ENCODE measurements at regions not wholly inside any gene's neighbourhood (a gene's known extent, or its start where the extent isn't known, plus 50 kb on each side); places are given as distances from the start of the nearest gene placed in this dataset.
"Not testable (repeated sequence)": the region's sequence is repeated elsewhere in the genome, so short reads cannot be mapped to it uniquely, and the experiment has no call there.

DNA sequence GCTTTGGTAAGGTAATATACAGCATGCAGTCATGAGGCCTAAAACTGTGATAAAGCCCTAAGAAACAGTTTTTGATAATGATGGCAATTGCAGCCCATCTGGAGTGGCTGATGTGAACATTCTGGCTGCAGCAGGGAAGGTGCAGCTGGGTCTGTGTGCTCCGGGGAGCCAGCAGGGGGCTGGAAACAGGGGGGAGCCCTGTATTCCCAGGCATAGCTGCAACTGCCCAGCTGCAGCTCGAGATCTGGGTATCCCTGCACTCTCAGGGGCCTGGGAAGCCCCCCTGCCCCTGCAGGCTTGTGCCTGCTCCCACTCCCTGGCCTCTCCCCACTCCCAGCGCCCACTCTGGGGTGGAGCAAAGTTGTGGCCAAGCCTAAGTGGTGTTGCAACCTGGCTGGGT is 95.6 kb downstream of the RRAGB start:
- DNase-seq (ENCODE audit: low read depth in 2 of 2): no peak

DNA sequence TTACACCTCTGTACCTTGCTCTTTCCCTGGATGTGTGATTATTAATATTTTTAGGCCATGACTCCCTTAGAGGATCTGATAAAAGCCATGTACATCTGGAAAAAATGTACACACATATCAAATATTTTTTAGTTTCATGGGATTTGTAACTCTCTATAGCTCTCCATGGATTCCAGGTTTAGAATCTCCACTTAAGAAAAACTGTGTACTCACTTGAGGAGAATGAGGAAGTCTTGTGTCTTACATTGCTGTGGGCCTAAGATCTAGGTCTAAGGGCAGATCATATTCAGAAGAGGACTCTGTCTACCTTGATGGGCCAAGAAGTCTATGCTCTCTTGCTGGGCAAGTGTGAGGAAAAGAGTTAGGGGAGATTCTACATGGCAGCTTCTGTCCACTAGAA is 98.0 kb downstream of the RRAGB start:
- DNase-seq (ENCODE audit: low read depth in 2 of 2): no peak

DNA sequence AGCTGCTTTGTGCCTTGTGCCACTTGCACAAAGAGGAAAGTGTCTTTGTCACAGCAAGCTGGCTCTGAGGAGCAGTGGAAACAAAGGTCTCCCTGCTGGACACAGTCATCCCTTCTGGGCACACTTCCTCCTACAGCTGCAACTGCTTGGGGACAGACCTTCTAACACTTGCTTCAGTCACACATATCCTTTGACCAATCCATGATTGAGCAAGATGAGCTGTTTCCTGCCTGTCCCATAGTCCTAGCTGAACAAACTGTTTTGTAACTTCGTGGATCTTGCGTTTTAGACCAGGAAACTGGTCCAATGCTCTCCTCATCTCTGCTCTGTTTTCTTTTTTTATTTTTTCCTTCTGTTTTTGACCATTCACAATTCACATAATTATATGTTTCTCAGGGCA is 98.5 kb downstream of the RRAGB start:
- DNase-seq (ENCODE audit: low read depth in 2 of 2): no peak

DNA sequence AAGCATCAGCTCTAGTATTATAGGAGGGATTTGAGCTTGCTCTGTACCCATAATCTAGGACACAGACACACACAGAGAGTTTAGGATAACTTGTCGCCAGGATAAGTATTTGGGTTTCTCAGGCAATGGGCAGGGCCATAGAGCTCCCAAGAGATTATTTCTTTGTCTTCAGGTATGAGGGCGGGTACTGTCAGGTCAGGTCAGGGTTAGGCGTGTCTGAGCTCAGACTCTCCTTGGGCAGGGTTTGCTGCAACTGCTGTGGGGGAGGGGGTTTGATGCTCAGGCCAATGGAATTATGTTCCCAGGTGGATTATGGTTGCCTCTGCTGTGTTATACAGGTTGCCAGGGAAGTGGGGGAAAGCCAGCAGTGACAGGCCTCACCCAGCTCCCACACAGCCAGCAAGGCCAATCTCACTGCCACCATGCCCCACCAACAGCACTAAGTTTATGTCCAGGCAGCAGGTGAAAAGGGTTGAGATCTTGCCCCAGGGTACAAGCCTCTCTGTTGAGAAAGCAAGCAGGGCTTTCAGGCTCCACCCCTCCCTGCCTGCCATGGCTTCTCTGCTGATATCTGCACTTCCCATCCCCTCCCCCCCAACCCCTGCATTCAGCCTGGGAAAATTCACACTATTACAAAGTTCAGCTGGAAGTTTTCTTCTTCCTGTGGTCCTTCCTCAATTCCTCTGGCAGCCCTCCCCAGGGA is 101.3 kb downstream of the RRAGB start:
- no peak for DNase-seq (ENCODE audit: low read depth in 2 of 2)

DNA sequence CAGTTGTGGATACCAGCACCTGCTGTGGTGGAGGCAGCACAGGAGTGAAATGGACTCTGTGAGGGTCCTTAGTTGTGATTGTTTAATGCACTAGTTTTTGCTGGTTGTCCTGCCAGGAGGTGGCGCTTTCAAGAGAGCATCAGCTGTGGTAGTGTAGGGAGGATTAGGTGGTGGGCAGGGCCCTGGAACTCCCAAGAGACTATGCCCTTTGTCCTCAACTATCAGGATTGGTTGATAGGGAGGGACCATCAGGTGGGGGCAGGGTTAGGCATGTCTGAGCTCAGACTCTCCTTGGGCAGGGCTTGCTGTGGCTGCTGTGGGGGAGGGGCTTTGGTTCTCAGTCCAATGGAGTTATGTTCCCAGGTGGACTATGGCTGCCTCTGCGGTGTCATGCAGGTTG is 121.9 kb downstream of the RRAGB start:
- no peak for DNase-seq (ENCODE audit: low read depth in 2 of 2)

DNA sequence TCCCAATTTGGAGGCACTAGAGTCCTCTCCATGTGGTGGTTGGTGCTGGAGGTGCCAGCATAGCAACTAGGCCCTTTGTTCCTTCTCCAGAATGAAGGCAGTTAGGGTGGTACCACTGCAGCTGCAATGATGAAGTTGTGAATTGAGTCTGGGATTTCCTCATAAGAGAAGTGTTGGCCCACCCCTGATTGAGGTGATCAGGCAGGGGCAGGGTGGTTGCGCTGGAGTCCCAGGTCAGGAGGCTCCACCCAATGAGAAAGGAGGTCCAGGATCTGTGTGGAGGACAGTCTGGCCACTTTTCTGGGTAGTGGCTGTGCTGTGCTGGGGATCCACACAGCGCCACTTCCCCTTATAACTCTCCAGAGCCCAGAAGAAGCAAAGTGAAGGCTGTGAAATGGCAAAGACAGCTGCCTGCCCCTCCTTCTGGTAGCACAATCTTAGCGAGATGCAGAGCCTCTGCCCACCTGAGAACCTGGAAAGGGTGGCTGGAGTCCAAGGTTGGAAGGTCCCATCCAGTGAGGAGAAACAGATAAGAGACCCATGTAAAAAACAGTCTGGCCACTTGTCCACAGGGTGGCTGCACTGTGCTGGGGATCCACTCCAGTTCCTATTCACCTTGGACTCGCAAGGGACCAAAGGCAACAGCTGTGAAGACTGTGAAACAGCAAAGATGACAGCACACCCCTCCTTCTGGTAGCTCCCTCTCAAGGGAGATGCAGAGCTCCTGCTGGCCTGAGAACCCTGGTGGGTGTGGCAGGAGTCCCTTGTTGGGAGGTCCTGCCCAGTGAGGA is 124.6 kb downstream of the RRAGB start:
- DNase-seq (ENCODE audit: low read depth in 2 of 2): no peak

DNA sequence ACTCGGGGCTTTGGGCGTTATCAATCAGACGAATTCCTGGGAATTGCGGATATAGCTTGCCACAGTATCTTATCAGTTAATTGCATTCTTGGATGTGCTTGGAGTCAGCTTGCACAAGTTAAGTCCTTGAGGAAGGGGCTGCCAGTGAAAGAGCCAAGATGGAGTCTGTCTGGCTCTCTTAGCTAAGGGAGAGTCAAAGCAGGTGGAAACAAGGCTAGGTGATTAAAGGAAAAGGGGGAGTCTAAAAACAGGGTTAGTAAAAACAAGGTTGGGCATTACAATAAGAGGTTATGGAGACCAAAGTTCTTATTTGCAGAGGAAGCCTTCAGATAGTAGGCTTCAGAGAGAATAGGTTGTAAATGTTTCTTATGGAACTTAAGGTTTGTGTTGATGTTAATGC is 149.2 kb downstream of the RRAGB start:
- not testable (repeated sequence) for DNase-seq (ENCODE audit: low read depth in 2 of 2)

DNA sequence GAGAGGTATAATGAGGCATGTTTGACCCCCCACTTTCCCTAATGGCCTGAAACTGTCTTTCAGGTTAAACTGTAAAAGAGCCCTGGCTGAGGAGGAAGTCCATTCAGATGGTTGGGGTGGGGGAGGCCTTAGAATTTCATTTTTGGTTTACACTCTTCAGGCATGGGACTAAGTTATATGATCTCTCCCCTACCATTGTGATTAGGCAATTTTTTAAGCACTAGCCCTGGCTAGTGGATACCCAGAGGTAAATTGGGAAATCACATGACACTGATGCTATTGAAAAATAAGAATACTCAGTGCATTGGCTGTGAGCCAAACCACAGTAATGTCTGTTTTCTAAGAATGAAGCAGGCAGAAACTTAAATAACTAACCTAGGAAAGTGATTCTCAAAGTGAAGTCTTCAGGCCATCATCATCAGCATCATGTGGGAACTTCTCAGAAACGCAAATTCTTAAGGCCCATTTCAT is 149.7 kb downstream of the RRAGB start:
- DNase-seq (ENCODE audit: low read depth in 2 of 2): no peak

DNA sequence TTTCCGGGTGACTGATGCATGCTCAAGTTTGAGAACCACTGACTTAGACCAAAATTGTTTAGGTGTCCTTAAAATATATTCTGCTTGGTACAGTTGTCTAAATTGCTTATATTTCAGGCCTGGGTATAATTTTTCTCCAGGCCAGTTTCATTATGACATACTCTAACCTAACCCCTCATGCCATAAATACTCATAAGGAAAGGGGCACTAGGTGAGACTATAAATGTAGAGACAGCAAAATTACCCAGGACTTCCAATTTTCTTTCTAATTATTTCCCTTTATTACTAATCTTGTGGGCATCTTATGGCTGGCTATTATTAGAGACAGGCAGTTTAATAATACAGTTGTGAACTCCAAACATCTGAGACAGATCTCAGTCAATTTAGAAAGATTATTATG is 150.2 kb downstream of the RRAGB start:
- DNase-seq (ENCODE audit: low read depth in 2 of 2): no peak

DNA sequence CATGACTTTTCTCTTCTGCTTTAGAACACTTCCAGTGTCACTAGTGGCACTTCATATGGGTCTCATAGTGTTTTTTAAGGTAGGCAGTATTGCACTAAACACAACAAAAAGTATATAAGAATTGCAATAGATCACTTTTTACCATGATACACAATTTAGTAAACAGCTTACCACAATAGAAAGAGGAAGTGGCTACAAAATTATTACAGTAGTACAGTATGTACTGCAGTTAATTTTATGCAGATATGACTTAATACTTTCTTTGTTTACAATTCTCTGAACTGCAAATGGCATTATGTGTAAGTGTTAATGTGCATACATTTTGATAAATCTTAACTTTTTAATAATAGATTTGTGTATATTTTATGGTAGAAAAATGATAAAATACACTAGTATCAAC is 157.3 kb downstream of the RRAGB start:
- no peak for DNase-seq (ENCODE audit: low read depth in 2 of 2)

DNA sequence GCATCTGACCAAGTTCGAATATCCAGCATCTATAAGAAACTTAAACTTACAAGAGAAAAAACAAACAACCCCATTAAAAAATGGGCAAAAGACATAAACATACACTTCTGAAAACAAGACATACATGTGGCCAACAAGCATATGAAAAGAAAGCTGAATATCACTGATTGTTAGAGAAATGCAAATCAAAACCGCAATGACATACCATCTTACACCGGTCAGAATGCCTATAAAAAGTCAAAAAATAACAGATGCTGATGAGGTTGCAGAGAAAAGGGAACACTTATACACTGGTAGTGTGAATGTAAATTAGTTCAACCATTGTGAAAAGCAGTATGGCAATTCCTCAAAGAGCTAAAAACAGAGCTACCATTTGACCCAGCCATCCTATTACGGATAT is 166.0 kb downstream of the RRAGB start:
- not testable (repeated sequence) for DNase-seq (ENCODE audit: low read depth in 2 of 2)

DNA sequence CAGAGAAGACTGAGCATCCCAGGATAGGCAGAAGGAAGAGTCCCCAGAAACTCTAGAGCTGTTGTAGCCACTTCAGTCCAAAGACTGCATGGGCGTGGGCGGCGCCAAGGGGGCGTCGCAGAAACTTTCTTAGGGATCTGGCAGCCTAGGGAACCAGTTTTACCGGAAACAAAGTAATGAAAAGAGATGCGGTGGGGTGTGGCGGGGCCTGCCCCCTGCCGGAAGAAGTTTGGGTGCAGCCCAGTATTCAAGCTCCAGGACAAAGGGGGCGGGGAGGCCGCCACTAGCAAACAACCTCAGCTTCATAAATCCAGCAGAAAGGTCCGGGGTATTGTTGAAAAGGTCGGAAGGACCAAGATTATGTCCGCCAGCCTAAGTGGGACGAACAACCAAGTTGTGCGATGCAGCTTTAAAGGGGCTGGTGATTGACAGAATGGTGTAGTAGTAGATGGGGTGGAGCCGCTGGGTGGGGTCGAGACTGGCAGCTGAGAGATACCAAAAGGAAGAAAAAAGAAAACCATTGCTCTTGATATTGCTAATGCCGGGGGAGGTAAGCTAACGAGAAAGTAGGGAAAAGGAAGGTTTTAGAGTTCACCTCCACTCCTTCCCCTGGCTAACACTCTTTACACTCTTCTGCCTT is 190.5 kb downstream of the RRAGB start:
- peak; percentile 7 to 27 for DNase-seq (ENCODE audit: low read depth in 2 of 2)

DNA sequence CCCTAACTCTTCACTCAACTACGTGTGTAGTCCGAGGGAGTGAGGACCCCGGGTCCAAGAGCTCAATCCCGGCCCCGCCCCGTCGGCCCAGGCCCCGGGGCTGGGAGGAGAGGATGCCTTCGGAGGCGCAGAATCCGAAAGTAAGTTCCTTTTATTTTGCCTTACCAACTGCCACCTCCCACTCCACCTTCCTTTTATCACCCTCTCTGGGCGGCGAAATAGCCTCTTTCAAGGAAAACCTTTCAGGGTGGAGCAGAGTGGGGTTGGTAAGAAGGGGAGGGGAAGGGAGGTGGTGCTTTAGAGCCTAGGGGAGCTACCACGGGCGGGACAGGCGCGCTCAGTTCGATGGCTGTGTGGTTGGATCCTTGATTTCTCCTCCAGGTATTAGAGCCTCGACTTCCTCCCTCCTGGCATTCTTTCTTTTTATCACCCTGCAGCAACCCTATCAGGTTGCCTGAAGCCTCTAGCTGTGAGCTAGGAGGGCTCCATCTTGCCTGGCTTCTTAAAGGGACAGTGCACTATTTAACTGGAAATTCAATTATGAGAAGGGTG is 191.2 kb downstream of the RRAGB start:
- no peak for DNase-seq (ENCODE audit: low read depth in 2 of 2)

DNA sequence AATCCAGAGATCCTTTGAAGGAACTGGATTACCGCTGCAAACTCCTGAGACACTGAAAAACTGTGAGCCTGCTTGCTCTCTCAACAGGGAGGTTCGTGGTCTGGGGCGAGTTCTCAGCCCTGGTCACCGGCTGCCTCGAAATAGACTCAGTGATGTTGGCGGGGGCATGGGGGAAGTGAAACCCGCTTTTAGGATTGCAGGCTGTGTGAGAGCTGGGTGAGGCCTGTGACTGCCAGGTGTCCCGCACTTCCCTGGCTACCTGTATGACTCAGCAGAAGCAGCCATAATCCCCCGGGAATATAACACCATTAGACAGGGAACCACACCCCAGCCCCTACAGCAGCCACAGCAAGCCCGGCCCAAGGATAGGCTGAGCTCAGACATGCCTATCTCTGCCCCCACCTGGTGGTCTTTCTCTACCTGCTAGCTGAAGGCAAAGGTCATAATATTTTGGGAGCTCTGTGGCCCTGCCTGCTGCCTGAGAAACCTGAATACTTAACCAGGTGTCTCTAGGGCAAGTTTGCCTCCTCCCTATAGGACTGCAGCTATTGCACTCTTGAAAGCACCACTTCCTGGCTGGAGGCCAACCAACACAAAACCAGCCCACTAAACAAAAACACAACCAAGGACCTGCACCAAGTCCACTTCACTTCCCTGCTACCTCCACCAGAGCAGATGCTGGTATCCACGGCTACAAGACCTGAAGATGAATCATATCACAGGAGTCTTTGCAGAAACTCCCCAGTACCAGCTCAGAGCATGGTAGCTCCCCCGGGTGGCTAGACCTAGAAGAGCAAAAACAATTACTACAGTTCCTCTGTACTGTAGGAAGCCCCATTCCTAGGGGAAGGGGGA is 202.0 kb downstream of the RRAGB start:
- no peak for DNase-seq (ENCODE audit: low read depth in 2 of 2)

DNA sequence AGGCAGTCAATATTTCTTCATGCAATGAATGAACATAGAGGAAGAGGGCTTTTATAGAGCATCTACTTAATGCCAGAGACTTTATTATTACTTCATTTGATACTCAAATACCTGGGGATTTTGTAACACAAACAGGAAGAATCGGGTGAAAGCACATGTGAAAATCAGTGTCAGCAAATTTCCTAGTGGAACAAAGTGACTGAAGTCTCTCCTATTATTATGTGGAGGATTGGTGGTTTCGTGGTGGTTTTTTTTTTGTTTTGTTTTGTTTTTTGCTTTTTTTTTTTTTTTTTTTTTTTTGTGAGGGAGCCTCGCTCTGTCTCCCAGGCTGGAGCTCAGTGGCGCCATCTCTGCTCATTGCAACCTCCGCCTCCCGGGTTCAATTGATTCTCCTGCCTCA is 207.0 kb downstream of the RRAGB start:
- no peak for DNase-seq (ENCODE audit: low read depth in 2 of 2)

DNA sequence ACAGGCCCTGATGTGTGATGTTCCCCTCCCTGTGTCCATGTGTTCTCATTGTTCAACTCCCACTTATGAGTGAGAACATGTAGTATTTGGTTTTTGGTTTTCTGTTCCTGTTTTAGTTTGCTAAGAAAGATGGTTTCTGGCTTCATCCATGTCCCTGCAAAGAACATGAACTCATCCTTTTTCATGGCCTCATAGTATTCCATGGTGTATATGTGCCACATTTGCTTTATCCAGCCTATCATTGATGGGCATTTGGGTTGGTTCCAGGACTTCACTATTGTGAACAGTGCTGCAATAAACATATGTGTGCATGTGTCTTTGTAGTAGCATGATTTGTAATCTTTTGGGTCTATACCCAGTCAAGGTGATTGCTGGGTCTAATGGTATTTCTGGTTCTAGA is 211.0 kb downstream of the RRAGB start:
- DNase-seq (ENCODE audit: low read depth in 2 of 2): not testable (repeated sequence)

Measured in stimulated activated CD4-positive, alpha-beta T cell treated with anti-CD3 and anti-CD28 coated beads, Interleukin-1b, Interleukin-23, amount 100 ng/mL, for 4 hours (primary cell).